ENCODE measurements at regions not wholly inside any gene's neighbourhood (a gene's known extent, or its start where the extent isn't known, plus 50 kb on each side); places are given as distances from the start of the nearest gene placed in this dataset.
"Not testable (repeated sequence)": the region's sequence is repeated elsewhere in the genome, so short reads cannot be mapped to it uniquely, and the experiment has no call there.

DNA sequence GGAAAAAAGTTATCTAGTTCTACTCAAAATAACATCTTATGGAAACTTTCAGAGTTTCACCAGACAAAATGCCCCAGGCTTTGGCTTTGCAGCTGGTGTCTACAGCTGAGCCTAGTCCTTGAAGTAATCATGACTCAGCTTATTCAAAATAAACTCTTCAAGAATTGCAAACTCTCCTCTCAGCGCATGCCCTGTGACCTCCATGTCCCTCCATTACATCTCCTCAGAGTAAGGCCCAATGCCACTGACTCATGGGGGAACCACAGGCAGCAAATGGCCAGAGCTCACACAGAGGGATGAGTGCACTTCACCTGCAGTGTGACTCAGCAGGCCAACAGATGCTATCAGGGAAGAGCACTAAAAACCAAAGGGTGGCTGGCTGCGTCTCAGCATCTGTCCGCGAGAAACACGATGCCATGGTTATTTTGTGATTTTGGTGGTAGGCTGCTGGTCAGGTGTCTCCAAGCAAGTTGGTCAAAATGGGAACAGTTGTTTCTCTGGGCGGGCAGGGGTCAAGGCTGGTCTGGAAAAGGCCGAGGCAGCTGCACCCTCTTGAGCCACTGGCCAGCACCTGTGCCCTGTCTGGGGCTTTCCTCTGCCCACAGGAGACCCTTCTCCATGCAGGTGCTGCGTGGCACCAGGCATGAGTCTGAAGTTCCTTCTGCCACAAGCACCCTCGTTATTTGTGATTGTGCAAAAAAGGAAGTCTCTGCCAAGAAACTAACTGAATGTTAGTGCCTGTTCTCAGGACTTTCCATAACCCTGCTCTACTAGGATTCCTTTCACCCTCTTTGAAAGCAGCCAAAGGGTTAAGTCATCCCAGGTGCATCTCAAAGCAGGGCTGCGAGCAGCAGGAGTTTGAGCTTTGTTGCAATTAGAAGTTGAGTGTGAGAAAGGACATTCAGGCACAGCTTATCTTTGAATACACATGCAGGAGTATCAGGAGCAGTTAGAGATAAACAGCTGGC is 118.1 kb upstream of the PLGLB2 start:
- not testable (repeated sequence) for DNase-seq

DNA sequence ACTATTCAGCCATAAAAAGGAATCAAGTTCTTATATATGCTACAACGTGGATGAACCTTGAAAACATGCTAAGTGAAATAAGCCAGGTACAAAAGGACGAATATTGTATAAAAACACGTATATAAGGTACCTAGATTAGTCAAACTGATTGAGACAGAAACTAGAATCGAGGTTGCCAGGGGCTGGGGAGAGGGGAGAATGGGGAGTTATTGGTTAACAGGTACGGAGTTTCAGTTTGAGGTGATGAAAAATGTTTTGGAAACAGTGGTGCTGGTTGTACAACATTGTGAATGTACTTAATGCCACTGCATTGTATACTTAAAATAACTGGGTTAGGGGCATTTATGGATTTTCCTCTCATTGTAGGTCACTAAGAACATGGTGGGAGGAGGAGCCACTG is 117.0 kb upstream of the PLGLB2 start:
- not testable (repeated sequence) for DNase-seq

DNA sequence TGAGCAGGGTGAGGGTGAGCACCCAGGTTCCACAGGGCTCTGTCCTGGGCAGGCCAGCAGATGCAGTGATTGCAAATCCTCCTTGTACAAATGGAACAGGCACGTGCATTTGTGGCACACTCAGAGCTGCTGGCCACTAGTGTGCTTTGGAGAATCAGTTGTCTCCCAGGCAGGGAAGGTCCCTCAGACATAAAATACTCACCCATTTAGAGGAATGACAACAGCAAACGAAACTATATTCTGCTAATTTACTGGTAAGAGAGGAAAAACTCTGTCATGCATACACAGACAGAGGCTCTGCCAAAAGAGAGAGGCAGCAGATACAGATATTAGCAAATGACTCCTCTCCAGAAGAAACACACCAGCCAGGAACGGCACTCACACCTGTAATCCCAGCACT is 116.5 kb upstream of the PLGLB2 start:
- DNase-seq, result not testable (repeated sequence)

DNA sequence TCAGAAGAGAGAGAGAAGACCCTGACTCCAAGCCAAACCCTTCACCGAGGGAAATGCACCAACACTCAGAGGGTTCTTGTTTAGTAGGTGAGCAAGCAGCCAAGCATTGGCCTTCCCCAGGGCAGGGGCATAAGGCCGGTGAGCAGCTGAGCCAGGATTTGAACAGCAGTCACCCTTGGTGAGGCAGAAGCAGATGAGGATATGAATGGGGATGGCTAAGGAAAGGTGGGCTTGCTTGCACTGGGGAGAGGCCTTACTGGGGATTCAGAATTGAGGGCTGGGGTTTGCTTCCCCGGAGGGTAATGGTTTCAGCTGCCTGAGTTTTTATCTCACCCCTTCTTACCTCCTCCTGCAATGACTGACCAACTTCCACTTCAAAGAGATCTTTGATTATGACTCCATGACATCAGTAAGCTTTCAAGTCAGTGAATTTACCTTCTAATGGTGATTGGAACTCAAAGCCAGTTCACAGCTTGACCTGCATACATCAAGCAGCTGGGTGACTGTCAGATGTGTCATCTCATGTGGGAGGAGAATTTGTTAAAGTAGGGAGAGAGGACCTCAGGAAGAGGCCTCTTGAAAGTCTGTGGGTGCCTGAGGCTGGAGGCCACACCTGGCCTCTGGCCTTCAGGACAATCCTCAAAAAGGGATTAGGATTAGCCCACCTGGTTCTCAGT is 114.5 kb upstream of the PLGLB2 start:
- not testable (repeated sequence) for DNase-seq

DNA sequence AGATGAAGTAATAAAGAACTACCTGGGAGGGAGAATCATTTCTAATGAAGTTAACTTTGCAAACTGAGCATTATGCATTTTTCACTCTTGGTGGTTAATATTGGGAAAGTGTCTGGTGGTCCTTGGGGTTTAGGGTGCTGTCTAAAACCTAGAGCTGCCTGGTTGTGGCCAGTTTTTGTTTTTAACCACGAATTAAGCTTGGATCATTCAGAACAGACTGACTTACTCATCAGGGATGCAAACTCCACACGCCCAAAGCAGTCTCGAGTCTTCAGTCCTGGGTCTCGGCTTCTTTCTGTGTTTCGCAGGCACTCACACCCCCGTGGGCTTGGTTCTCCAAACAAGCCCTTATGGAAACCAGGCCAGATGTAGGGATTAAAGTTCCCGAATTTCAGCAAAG is 113.8 kb upstream of the PLGLB2 start:
- not testable (repeated sequence) for DNase-seq

DNA sequence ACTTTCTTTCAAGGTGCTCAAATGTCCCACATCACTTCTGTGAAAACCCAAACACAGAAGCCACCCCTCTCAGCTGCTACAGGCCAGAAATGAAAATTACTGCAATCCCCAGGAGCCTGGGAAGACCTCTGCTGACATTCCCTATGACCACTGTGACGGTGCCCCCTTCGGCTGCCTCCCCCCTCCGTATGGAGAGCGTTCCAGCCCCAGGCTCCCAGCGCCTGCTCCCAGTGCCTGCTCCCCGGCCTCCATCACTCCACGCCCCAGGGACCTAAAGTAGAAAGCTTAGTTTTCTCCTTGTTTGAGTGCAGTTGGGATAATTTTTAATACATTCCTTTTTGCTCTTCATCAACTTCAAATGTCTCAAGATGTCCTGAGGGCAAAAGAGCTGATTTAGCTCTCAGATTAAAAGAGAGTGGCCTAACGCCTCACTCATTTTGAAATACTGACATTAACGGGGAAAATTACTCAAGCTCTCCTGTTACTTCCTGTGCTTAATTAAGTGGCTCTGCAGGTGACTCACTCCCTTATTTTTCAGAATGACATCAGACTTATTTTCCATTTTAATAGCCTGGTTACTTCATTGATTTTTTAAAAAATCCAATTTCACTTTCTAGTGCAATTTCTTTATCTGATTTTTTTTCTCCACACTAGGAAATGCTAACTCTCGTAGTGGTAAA is 112.8 kb upstream of the PLGLB2 start:
- DNase-seq, result not testable (repeated sequence)

DNA sequence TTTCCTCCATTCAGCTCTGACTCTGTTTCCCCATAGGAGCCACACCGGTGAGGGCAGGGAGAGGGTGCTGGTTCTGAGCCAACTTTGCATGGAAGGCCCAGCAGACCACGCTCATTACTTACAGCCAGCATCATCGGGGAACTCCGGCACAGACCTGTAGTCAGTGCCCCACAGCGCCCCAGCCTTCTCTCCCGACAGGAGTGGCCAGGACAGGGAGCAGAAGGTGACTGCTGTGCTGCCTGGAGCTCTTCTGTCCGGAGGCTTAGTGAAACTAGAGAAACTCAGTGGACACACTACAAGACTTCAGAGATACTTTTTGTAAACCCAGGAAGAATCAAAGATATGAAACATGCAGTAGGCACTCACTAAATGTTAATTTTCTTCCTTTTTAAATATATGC is 111.6 kb upstream of the PLGLB2 start:
- DNase-seq, result not testable (repeated sequence)

DNA sequence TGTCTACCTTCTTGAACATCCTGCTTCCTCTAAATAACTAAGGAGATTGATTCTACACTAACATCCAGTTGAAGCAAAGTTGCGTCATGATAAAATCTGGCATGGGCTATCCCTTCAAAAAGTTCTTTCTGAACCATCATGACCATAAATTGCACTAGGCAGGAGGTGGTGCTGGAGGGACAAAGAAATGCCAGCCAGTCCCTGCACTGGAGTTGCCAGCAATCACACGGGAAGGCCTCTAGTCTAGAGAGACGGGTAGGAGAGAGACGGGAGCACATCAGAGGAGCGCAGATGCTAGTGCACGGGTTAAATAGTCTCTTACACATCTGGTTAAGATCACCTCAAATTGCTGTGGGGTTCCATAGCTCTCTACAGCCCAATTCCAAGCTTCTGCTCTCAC is 111.2 kb upstream of the PLGLB2 start:
- DNase-seq, result not testable (repeated sequence)

DNA sequence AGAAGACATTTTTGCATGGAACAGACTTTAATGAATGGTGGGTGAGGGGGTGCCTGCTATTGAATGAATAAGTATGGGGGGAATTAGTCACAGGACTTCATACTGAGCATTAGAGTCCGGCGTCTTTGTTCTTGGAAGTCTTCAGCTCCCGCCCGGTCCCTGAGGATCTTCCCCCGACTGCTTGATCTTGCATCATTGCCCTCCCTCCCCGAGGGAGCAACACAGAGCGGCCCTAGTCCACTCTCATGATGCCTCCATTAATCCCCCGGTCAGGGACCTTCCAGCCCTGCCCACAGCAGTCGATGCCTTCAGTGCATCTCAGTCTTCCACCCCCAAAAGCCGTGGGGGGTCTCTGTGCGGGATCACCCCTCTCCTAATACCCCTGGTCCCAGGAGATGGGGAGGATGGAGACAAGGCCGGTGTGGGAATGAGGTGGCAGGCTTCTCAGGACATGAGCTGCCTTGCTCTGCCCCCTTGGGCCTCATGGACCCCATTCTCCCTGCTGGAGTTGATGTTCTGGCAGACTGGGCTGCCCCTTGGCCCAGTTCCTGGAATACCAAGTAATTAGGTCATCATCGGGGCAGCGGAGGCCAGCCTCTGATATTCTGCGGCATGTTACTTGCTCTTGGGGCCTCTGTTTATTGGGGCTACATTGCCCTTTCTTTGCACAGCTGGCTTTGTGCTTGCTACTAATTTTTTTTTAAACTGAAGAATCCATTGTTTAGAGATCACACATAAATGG is 110.5 kb upstream of the PLGLB2 start:
- not testable (repeated sequence) for DNase-seq

DNA sequence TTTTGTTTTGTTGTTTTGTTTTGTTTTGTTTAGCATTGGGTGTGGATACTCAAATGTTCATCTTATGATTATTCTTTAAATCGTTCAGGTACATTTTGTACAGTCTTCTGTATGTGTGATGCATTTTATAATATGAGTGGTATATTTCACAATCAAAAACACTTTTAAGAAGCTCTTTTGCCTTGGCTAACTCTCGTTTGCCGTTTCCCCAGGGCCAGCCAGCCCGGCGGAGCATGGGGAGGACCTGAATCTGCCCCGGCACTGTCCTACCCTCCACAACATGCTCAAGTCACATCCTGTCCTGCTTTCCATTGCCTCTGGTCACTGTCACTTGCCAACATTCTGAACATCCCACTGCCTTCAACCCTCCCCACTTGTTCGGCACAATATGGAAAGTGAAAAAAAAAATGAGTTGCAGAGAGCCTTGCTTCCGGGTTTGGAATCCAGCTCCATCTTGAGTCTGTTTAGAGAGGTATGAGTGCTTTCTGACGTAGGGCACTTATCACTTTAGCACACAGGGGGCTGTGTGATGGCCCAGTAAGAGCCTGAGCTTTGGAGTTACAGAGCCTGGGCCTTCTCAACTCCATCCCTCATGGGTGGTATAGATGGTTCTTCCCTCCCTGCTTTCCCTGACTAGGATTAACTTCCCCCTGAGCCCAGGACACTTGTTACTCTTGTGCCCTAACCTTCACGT is 109.6 kb upstream of the PLGLB2 start:
- DNase-seq, result not testable (repeated sequence)

DNA sequence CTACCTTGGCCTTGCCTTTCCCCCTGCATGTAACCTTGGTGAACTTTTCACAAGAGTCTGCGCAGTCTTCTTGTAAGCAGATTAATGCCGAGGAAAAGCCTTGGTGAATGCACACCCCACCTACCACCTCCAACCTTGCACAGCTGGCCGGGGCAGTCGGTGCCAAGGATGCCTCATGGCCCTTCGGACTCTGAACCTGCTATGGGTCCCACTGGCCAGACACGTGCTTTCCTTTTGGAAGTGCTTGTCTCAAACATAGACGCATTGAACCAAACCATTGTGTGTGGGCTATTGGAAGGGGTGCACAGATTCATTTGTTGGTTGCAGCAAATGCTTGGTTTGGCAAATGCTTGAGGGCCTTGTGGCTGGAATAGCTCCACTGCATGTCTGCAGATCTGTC is 109.0 kb upstream of the PLGLB2 start:
- DNase-seq, result not testable (repeated sequence)

DNA sequence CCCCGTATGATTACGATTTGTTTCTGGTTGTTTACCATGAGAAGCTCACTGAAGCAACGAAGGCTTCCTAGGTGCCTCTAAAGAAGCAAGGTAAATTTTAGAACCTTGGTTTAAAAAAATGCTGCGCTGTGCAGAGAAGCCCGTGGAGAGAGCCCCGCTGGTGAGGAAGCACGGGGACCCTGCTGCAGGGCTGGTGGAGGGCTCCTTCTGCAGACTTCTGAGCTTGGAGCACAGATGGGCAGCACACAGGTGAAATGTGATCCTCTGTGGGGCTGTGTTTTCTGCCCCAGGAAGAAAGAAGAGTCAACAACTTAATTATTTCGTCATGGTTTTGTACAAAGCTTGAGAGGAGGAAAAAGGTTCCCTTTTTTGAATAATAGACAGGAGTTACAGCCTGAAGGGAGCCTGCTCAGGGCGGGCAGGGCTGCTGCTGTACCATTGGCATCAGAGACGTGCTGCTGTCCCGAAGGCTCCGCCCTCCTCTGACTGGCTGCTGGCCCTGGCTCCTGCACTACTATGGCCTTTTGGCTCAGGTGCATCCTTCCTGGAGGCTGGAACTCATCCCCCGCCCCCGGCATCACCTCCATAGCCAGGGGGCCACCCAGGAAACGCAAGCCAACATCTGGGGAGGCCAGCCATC is 108.0 kb upstream of the PLGLB2 start:
- DNase-seq, result not testable (repeated sequence)

DNA sequence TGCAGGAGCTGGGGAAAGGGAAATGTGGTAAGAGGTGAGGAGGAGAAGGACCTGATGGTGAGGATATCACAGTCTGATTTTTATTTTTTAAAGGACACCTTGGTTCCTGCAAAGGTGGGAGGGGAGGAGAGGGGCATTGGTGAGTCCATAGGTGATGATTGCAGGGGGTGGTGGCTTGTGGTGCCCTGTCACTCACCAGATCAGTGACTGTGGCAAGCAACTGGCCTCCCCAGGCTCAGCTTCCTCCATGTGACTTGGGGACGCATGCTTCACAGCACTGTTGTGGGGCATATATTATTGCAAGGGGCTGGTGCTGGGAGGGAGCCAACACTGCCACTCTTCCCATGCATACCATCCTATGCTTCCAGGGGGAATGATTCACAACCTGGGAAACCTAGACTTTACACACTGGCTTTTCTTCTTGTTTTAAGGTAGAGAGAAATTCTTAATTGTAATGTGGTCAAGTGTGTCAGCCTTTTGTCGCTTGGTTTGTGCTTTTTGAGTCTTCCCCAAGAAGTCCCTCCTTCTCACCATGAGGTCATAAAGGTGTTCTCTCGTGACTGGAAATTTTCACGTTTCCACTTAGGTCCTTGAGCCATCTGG is 106.8 kb upstream of the PLGLB2 start:
- DNase-seq, result not testable (repeated sequence)

DNA sequence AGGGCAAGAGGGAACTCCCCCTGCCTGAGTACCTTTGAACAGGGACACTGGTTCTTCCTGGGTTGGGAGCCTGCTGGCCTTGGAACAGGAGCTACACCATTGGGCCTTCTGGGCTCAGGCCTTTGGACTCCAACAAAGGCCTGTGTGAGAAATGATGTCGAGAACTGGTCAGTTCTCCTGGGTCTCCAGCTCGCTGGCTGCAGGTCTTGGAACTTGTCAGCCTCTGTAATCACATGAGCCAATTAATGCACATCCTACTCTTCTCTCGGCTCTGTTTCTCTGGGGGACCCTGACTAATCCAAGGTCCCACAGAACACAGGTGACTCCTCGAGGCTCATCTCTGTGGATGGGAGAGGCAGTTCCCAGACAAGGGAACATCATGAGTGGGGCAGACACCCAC is 104.7 kb upstream of the PLGLB2 start:
- not testable (repeated sequence) for DNase-seq

DNA sequence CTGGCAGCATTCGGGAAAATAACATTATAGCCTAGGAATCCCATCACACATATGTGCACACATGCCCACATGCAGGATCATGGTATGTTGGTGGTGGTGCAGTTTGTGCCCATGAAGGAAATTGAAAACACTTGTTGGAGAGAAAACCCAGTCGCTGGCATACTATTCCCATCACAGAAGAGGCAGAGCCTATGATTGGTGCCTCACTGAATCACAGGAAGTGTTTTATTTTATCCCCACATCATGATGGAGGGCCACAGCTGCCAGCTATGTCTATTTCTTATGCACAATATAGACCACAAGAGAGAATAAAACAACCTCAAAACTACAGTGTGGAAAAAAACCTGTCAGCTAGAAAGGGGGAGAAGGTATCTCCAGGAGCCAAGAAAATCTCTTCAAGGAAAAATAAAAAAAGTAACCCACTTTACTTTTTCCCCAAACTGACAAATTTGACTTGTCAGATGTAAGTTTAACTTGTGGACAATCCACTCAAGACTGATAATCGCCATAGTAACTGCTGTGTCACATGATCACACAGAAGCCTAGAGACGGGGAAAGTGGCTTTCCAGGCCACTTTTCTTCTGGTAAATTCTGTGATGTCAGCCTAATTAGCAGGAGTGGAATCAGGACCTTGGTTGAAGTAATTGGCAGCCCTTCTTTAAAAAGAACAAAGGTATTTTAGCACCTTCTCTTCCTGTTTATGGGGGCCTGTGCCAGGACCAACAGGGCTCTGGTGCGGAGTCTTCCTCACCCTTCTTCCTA is 100.0 kb upstream of the PLGLB2 start:
- not testable (repeated sequence) for DNase-seq

DNA sequence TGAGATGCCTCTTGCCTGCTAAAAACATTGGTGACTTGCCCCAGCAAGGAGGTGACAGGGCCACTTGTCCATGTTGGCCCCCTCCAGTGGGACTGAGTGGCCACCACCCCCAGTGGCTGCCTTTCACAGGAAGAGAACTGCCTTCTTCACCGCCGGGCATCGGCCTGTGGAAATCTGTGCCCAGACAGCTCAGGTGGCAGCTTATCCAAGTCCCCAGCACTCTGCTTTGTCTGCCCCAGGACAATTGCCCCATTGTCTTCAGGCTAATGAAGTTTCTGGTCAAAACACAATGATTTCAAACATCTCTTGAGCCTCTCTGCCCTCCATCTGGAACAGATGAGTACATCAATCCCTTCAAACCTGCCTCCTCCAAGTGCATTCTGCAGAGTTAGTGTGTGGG is 99.1 kb upstream of the PLGLB2 start:
- not testable (repeated sequence) for DNase-seq

DNA sequence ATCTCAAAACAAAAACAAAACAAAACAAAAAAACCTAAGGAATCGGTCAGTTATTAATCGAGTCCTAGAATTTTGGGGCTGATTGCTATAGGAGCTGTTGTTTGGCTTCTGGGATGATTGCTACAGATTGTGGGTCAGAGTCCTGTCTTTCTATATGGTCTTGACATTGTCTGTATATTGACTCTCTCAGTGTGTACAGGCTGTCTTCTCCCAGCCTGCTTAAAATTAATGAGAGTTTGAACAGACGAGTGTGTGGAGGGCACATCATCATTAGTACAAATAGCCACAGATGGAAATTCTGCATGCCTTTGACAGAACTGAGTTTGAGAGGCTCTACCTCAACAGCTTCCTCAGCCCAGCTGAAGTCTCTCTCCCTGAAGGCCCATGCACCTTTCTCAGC is 98.0 kb upstream of the PLGLB2 start:
- not testable (repeated sequence) for DNase-seq

DNA sequence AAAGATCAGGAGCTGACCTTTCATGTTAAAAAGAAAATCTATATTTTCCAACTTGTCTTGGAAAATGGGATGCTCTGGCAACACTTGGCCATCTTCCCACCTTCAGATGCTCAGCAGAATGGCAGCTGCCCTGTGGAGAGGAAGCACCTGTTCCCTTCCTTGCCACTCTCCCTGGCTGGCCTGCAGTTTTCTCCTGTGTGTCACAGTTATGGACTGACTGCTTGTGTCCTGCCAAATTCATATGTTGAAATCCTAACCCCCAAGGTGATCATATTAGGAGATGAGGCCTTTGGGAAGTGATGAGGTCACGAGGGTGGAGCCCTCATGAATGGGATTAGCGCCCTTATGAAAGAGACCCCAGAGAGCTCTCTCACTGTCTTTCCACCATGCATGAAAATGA is 97.0 kb upstream of the PLGLB2 start:
- DNase-seq, result not testable (repeated sequence)

DNA sequence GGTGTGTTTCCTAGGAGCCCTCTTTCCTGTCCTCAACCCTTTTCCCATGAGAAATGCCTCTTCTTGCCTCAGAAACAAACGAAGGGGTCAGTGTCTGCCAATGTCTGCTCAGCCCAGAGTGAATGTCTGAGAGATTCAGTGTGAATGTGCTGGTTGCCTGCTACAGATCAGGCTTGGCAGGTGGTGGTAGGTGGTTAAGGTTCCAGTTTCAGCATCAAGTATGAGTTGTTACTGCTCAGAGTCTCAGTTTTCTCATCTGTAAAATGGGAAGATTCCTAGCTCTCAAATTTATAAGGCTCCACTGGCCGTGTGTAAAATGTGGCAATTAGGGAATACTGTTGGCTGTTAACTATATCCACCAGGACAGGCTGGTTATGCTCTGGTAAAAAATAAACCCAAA is 96.3 kb upstream of the PLGLB2 start:
- not testable (repeated sequence) for DNase-seq

DNA sequence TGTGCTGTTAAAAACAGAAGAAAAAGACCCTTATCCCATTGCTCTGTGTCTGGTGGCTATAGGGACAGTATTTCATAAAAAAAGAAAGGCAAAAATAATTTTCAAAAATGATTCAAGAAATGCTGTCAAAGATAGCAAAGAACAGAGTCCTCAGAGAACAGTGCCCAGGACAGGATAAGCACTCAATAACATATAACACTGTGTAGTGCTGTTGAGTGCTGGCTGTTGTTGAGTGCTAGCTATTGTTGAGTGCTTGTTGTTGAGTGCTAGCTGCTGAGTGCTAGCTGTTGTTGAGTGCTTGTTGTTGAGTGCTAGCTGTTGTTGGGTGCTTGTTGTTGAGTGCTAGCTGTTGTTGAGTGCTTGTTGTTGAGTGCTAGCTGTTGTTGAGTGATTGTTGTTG is 94.5 kb upstream of the PLGLB2 start:
- not testable (repeated sequence) for DNase-seq

Data from CD4-positive, alpha-beta T cell treated with Interleukin-10 for 1 hour (primary cell).